Islet of Langerhans (tissue), 1 donor: ENCODE measurements at regions not wholly inside any gene's neighbourhood (a gene's known extent, or its start where the extent isn't known, plus 50 kb on each side); places are given as distances from the start of the nearest gene placed in this dataset.

Experiments used
- FAIRE-seq: peaks from one replicate; lab custom pipeline; 2011; peaks lifted over from hg19 to GRCh38; lab: Jason Lieb, UNC

DNA sequence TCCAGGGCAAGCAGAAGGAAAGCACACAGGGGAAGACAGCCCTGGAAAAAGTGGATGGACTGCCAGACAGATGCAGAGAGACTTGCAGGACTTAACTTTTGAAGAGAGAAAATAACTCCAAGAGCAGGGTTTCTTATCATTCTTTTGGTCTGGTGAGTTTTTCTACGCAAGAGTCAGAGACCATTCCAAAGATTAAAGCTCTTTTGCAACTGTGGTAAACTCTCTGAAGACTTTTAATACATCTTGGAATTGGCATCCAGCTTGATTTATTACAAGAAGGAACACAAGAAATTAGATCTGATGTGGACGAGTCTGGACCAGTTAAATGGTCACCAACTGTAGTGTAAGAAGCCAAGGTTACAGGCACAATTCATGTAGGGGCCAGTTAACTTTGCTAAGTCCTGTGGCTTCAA is 153.4 kb downstream of the SIPA1L2 start:
- no peak for FAIRE-seq

- FAIRE-seq: no peak
Measured at GRCh38 chr1:232474826-232475225, 155.1 kb downstream of the SIPA1L2 start.

GRCh38 chr1:232473900-232474299 is 156.0 kb downstream of the SIPA1L2 start:
- FAIRE-seq: no peak

- FAIRE-seq: no peak
Measured at GRCh38 chr1:232473324-232473723, 156.6 kb downstream of the SIPA1L2 start.

GRCh38 chr1:232472485-232473041 is 157.4 kb downstream of the SIPA1L2 start:
- peak; percentile 5 for FAIRE-seq

DNA sequence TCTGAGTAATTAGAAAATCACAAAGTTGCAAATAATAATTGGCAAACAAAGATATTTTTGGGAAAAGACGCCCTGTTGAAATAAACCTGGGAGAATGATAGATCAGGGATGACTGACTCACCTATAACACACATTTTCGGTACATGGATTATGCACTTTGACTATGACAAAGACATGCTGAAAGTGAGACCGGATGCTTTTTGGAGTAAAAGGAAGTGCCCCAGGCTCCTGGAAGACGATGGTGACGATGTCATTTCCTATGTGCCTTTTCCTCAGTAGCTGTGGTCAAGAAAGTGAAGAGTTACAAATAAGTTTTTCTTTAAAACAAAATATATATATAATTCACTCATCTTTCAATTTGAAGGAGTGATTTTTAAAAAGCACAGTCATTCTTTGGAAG is 158.7 kb downstream of the SIPA1L2 start:
- no peak for FAIRE-seq

- no peak for FAIRE-seq
Measured at GRCh38 chr1:232470711-232471110, 159.2 kb downstream of the SIPA1L2 start.

GRCh38 chr1:232468249-232468648 is 161.7 kb downstream of the SIPA1L2 start:
- FAIRE-seq: no peak

GRCh38 chr1:232467073-232467760 is 162.7 kb downstream of the SIPA1L2 start:
- no peak for FAIRE-seq

DNA sequence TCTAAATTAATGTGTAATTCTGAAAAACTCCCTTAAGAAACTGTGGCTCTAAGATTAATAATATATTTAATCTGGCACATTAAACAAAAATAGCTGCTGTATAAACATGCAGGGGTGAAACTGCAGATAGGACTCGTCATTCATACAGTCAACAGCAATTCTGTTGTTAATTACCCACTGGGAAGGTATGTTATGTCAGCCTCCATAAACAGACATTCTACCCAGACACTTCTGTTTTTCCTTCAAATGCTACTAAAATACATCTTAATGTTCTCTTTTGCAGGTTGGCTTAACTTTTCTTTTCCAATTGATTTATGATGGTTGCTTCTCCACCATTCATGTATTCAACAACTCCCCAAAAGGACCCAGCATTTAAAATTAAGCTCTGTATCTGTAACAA is 165.6 kb downstream of the SIPA1L2 start:
- FAIRE-seq: no peak

GRCh38 chr1:232463225-232463624 is 166.7 kb downstream of the SIPA1L2 start:
- FAIRE-seq: no peak

DNA sequence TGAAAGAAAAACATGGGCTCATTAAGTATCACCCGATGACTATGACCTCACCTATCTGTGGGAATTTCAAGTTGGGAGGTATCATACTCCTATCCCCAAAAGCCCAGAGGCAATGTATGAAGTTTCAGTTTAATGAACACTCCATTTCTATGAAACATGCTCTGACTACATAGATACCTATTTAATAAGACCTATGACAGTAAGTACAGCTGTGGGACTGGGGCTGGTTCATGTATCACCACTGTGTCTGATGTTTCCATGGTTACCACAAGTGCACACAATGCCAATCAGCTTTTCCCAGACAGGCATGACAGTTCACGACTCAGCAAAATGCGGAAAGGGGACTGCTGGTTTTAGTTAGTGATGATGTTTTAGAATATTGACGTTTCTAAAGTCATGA is 167.7 kb downstream of the SIPA1L2 start:
- no peak for FAIRE-seq

GRCh38 chr1:232459826-232460225 is 170.1 kb downstream of the SIPA1L2 start:
- FAIRE-seq: no peak

DNA sequence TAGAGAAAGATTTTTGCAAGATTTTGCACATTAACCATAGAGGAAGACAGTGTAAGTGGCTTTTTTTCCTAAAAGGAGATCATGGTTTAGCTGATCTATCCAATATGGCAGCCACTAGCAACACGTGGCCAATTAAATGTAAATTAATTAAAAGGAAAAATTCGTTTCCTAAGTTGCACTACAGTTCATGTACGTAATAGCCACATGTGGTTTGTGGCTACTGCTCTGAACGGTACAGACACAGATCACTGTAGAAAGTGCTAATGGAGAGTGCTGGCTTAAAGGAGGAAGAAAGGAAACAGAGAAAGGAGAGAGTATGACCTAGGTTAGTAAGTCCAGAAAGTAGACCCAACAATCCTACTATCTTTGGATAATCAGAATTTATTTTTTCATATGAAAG is 170.8 kb downstream of the SIPA1L2 start:
- no peak for FAIRE-seq

DNA sequence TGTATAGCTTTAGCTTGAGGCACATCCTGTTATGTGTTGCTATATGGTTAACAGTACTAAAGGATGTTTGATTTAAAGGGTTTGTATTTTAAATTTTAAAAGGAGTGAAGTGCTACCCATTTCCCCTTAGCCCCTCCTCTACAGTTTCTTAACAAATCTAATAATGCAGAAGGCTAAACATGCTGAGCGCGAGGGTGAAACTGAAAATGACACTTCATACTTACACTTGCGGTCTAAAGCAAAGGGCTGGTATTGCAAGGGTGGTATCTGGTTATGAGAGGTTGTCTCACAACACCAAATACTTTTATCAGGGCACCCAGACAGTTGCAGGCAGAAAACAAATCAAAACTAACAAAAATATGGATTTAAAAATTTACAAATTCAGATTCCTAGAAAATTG is 172.3 kb downstream of the SIPA1L2 start:
- no peak for FAIRE-seq

GRCh38 chr1:232456714-232457113 is 173.2 kb downstream of the SIPA1L2 start:
- FAIRE-seq: no peak

DNA sequence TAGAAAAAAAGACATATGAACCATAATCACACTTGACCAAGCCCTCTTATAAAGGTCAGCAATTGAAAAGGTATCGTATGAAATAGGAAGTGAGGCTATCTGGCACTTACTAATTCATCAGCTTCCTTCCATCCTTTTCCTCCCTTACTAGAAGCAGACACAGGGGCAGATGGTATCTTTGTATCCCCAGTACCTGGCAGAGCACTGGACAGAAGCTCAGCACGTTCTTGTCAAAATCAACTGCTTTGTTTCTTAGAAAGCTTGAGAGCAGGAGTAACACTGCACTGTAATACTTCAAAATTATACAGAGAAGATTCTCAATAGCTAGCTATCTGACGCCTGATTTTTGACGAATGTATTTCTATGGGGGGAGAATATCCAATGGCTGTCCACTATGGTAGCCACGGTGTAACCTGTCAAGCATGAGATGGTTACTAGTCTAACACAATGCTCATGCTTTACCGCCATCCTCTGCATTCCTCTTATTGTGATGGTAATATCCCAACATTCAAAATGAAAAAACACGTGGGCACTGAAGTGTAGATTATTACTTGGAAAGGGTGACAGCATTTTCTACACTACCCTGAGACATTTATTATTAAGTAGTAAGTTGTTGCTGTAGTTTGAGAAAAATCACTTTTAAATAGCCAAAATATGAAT is 175.6 kb downstream of the SIPA1L2 start:
- no peak for FAIRE-seq

- FAIRE-seq: peak; percentile 86
Measured at GRCh38 chr1:232452736-232453440, 177.0 kb downstream of the SIPA1L2 start.

DNA sequence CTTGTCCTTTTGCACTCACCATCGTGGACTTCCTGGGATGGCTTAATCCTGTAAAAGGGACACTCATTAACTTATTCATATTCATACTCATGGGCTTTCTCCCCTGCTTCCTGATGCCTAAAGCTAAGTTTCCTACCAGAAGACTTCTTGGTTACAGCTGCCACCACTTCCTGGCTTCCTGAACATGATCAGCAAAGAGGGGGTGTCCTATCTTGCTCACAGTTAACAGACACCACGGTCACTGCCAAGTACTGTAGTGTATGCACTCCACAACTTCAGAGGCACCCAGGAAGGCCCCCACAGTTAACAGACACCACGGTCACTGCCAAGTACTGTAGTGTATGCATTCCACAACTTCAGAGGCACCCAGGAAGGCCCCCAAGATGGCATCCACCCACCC is 177.8 kb downstream of the SIPA1L2 start:
- FAIRE-seq: no peak

DNA sequence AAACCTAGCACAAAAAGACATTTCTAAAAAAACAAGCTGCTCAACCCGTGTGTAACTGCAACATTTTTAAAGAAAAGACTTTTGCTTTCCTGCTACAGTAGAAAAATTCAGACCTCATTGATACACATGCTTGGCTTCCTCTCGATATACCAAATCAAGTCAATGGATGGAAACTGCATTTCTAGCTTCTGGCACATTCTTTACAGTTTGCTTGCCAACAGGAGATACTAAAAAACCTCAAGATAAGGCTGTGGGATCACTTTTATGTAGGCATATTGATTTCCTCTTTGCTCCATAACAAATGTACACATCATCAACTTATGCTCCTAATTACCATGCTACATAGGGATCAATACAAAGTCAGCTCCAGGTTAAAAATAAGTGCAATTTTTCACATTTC is 178.4 kb downstream of the SIPA1L2 start:
- no peak for FAIRE-seq

DNA sequence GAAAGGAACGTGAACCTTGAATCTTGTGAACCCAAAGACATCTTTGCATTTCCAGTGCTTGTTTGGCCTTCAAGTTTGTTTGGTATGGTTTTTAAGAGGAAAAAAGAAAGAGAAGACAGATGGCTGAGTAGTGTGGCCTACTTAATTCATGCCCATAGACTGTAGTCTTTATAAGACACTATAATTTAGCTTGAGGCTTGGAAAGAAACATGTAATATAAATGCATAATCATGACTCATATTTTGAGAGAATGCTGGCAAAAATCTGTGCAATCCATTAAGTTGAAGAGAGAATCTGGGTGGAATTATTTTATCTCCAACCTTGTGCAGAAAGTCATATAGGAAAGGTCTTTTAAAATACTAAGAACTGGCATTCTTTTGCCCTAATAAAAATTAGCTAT is 179.3 kb downstream of the SIPA1L2 start:
- no peak for FAIRE-seq

GRCh38 chr1:232447125-232447524 is 182.8 kb downstream of the SIPA1L2 start:
- no peak for FAIRE-seq
